ENCODE measurements at regions not wholly inside any gene's neighbourhood (a gene's known extent, or its start where the extent isn't known, plus 50 kb on each side); places are given as distances from the start of the nearest gene placed in this dataset.

DNA sequence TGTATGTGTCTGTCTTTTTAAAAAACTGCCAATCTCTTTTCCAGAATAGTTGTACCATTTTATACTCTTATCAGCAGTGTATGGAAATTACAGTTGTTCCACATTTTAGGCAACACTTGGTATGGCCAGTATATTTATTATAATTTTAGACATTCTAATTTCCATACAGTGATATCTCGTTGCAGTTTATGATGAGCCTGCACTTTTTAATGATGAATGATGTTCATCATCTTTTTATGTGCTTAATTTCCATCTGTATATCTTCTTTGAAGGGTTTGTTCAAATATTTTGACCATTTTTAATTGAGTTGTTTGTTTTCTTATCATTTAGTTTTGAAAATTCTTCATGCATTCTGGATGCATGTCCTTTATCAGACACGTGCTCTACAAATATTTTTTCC, 57.0 kb upstream of the UBE2E2 start:
- Histone ChIP-seq H3K27ac (ENCODE audit: extremely low read length, insufficient read depth, low read length) (no peak overlapping the region), H3K9ac (ENCODE audit: insufficient read depth, low read depth, low read length) (no peak overlapping the region), H2AFZ (ENCODE audit: low read length) (no peak overlapping the region), H3K4me3 (replicated peaks in 1 of 3; ENCODE audit: insufficient read depth in 1 of 3, low read depth in 2 of 3, low read length in 3 of 3) (no peak overlapping the region), H3K79me2 (ENCODE audit: insufficient read depth, low read length) (no peaks in the 10 kb centered on the region), H3K27me3 (ENCODE audit: control insufficient read depth in 1 of 2, insufficient read depth in 2 of 2, low read length in 2 of 2) (no peaks in the 10 kb centered on the region), H3K36me3 (replicated peaks in 1 of 2; ENCODE audit: control insufficient read depth in 1 of 2, insufficient read depth in 2 of 2, low read length in 2 of 2) (no peaks in the 10 kb centered on the region), H3K9me3 (ENCODE audit: low read length) (no peaks in the 10 kb centered on the region), H3K4me2 (ENCODE audit: low read depth, low read length) (no peak overlapping the region), H3K4me1 (ENCODE audit: insufficient read depth, low read length) (no peaks in the 10 kb centered on the region), H4K20me1 (ENCODE audit: insufficient read depth, low read length) (no peaks in the 10 kb centered on the region)
- TF ChIP-seq ZSCAN20 (CRISPR knock-in tag; IDR thresholded peaks at IDR 0.05; ENCODE audit: borderline replicate concordance) (no peak), MAFK (conservative IDR thresholded peaks at IDR 0.05 in 1 of 2, IDR thresholded peaks at IDR 0.05 in 1 of 2; ENCODE audit: low read length in 2 of 2) (peak; percentile 68 to 70), KAT8 (CRISPR knock-in tag; IDR thresholded peaks at IDR 0.05) (no peak), ZNF136 (CRISPR knock-in tag; IDR thresholded peaks at IDR 0.05; ENCODE audit: low read depth) (no peak), MAFF (IDR thresholded peaks at IDR 0.05; ENCODE audit: low read depth, low read length) (peak; percentile 60; the same call in 1 of the 2 replicates), RBAK (CRISPR knock-in tag; IDR thresholded peaks at IDR 0.05) (no peak), ZNF878 (CRISPR knock-in tag; IDR thresholded peaks at IDR 0.05) (no peak), JDP2 (CRISPR knock-in tag; IDR thresholded peaks at IDR 0.05; ENCODE audit: borderline replicate concordance) (no peak), SMAD1 (CRISPR knock-in tag; IDR thresholded peaks at IDR 0.05; ENCODE audit: borderline replicate concordance, low read depth) (no peak), ZNF224 (CRISPR knock-in tag; IDR thresholded peaks at IDR 0.05) (no peak), ZNF354B (CRISPR knock-in tag; IDR thresholded peaks at IDR 0.05) (no peak), ZNF629 (CRISPR knock-in tag; conservative IDR thresholded peaks at IDR 0.05) (no peak)
- TF ChIP-seq, protein P1, sequence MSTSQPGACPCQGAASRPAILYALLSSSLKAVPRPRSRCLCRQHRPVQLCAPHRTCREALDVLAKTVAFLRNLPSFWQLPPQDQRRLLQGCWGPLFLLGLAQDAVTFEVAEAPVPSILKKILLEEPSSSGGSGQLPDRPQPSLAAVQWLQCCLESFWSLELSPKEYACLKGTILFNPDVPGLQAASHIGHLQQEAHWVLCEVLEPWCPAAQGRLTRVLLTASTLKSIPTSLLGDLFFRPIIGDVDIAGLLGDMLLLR (CRISPR knock-in tag; IDR thresholded peaks at IDR 0.05): no peak
- TF ChIP-seq, protein P2, sequence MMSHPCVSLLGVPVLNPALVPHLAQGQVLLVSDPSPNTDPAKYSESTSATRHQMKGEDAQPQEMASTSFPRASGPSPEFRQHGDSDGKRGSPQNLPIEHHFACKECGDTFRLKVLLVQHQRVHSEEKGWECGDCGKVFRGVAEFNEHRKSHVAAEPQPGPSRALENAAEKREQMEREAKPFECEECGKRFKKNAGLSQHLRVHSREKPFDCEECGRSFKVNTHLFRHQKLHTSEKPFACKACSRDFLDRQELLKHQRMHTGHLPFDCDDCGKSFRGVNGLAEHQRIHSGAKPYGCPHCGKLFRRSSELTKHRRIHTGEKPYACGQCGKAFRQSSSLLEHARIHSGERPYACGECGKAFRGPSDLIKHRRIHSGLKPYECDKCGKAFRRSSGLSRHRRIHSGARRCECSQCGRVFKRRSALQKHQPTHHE (CRISPR knock-in tag; IDR thresholded peaks at IDR 0.05; ENCODE audit: borderline replicate concordance): no peak
- TF ChIP-seq, protein P3, sequence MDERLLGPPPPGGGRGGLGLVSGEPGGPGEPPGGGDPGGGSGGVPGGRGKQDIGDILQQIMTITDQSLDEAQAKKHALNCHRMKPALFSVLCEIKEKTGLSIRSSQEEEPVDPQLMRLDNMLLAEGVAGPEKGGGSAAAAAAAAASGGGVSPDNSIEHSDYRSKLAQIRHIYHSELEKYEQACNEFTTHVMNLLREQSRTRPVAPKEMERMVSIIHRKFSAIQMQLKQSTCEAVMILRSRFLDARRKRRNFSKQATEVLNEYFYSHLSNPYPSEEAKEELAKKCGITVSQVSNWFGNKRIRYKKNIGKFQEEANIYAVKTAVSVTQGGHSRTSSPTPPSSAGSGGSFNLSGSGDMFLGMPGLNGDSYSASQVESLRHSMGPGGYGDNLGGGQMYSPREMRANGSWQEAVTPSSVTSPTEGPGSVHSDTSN (CRISPR knock-in tag; IDR thresholded peaks at IDR 0.05): no peak
- TF ChIP-seq, protein P4, sequence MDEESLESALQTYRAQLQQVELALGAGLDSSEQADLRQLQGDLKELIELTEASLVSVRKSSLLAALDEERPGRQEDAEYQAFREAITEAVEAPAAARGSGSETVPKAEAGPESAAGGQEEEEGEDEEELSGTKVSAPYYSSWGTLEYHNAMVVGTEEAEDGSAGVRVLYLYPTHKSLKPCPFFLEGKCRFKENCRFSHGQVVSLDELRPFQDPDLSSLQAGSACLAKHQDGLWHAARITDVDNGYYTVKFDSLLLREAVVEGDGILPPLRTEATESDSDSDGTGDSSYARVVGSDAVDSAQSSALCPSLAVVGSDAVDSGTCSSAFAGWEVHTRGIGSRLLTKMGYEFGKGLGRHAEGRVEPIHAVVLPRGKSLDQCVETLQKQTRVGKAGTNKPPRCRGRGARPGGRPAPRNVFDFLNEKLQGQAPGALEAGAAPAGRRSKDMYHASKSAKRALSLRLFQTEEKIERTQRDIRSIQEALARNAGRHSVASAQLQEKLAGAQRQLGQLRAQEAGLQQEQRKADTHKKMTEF (CRISPR knock-in tag; IDR thresholded peaks at IDR 0.05): no peak
- no peak for ATAC-seq
- in situ Hi-C loops (cut with HindIII; ENCODE audit: extremely low pct_ligation_motif_present, low pct_unique_long_range_greater_than_20kb): no loop called here
- no TSS peak for BruUV-seq (replicated peaks)
- no peak for FAIRE-seq
- CTCF ChIA-PET (ENCODE audit: low intra/inter-chr PET ratio, low total read pairs): no interaction called here
- DNase-seq (ENCODE audit: low spot score): no peak
- WGBS (ENCODE audit: low lambda C conversion rate): 1% methylated on average over 2 of the region's 2 CpGs
- intact Hi-C loops (cut with micrococcal nuclease; ENCODE audit: unreplicated experiment): no loop called here
- POLR2A ChIA-PET: no interaction called here

All from HepG2 (cell line).